SU-DHL-6 (cell line): ENCODE measurements at regions not wholly inside any gene's neighbourhood (a gene's known extent, or its start where the extent isn't known, plus 50 kb on each side); places are given as distances from the start of the nearest gene placed in this dataset.

Source experiments
- H2AFZ ChIP-seq: fragments of 200-600 bp; sonication (generic); 2 replicates; pipeline ENCODE4 v1.6.1; 2014; ENCODE audit warnings: low read depth, mild to moderate bottlenecking, moderate library complexity, mixed read lengths, antibody characterized with exemption, low read length; ENCODE audit not compliant: severe bottlenecking
- H3F3A ChIP-seq: fragments of 200-600 bp; shearing (Covaris generic); 2 replicates; pipeline ENCODE4 v1.6.0; 2016; ENCODE audit warnings: antibody characterized with exemption, mild to moderate bottlenecking; ENCODE audit not compliant: insufficient read depth
- H3K27ac ChIP-seq: fragments of 200-600 bp; sonication (generic); 2 replicates; pipeline ENCODE4 v1.5.1; 2016; ENCODE audit warnings: low read depth, mild to moderate bottlenecking, low read length, moderate library complexity, mixed read lengths
- H3K27me3 ChIP-seq: fragments of 200-600 bp; sonication (generic), shearing (Covaris generic); 2 replicates; pipeline ENCODE4 v1.6.0; 2014; ENCODE audit warnings: mild to moderate bottlenecking, low read length
- H3K36me3 ChIP-seq: fragments of 200-600 bp; sonication (generic); 2 replicates; pipeline ENCODE4 v1.6.1; 2014; ENCODE audit warnings: mild to moderate bottlenecking, low read length, mixed read lengths
- H3K4me2 ChIP-seq: fragments of 300-600, 200-600 bp; shearing (Covaris generic), sonication (generic); 2 replicates; pipeline ENCODE4 v1.6.0; 2014; ENCODE audit warnings: low read length, low read depth, mild to moderate bottlenecking; ENCODE audit not compliant: poor library complexity, severe bottlenecking
- H3K4me3 ChIP-seq: fragments of 200-600 bp; sonication (generic); 2 replicates; pipeline ENCODE4 v1.5.1; 2014; ENCODE audit warnings: antibody characterized with exemption, low read length, mild to moderate bottlenecking, mixed read lengths; ENCODE audit not compliant: insufficient read depth, poor library complexity, severe bottlenecking
- H3K79me2 ChIP-seq: fragments of 200-600 bp; sonication (generic); 2 replicates; pipeline ENCODE4 v1.6.1; 2014; ENCODE audit warnings: mild to moderate bottlenecking, low read length, moderate library complexity; ENCODE audit not compliant: insufficient read depth
- H3K9ac ChIP-seq: fragments of 200-600 bp; sonication (generic); 2 replicates; pipeline ENCODE4 v1.7.0; 2014; ENCODE audit warnings: mild to moderate bottlenecking, low read length
- H3K9me2 ChIP-seq: fragments of 200-600 bp; sonication (generic); replicated peaks from 2 replicates; pipeline ENCODE4 v1.6.1; 2014; ENCODE audit warnings: low read length; ENCODE audit not compliant: insufficient read depth
- H3K9me3 ChIP-seq: fragments of 200-600 bp; sonication (generic); 2 replicates; pipeline ENCODE4 v1.6.1; 2014; ENCODE audit warnings: low read length, mixed read lengths; ENCODE audit not compliant: insufficient read depth
- H4K20me1 ChIP-seq: fragments of 200-600 bp; sonication (generic); 2 replicates; pipeline ENCODE4 v1.6.1; 2014; ENCODE audit warnings: low read depth, mild to moderate bottlenecking, antibody characterized with exemption, low read length, moderate library complexity, mixed read lengths
- EZH2phosphoT487 ChIP-seq: fragments of 200-600 bp; sonication (generic), shearing (Covaris generic); conservative IDR thresholded peaks from 2 replicates; pipeline ENCODE4 v1.6.1; 2018; ENCODE audit warnings: mild to moderate bottlenecking, antibody characterized with exemption, low read length, moderate library complexity, mixed read lengths
- TF ChIP-seq, protein P1 (sequence below): fragments of 200-600 bp; sonication (generic); IDR thresholded peaks from one replicate; pipeline ENCODE4 v1.5.1; 2017; ENCODE audit warnings: antibody characterized with exemption, mild to moderate bottlenecking, low read length, moderate library complexity; ENCODE audit not compliant: insufficient read depth, poor library complexity, severe bottlenecking

- Histone ChIP-seq H3K27ac (no peak overlapping the region), H3K27me3 (no peaks in the 10 kb centered on the region), H3K4me2 (no peak overlapping the region), H3K9ac (no peak overlapping the region), H4K20me1 (no peaks in the 10 kb centered on the region), H3K36me3 (no peaks in the 10 kb centered on the region), H2AFZ (no peak overlapping the region), H3K4me3 (no peak overlapping the region), H3F3A (no peaks in the 10 kb centered on the region), H3K9me2 (no peaks in the 10 kb centered on the region), H3K79me2 (no peaks in the 10 kb centered on the region), H3K9me3 (no peaks in the 10 kb centered on the region)
- TF ChIP-seq, protein P1, sequence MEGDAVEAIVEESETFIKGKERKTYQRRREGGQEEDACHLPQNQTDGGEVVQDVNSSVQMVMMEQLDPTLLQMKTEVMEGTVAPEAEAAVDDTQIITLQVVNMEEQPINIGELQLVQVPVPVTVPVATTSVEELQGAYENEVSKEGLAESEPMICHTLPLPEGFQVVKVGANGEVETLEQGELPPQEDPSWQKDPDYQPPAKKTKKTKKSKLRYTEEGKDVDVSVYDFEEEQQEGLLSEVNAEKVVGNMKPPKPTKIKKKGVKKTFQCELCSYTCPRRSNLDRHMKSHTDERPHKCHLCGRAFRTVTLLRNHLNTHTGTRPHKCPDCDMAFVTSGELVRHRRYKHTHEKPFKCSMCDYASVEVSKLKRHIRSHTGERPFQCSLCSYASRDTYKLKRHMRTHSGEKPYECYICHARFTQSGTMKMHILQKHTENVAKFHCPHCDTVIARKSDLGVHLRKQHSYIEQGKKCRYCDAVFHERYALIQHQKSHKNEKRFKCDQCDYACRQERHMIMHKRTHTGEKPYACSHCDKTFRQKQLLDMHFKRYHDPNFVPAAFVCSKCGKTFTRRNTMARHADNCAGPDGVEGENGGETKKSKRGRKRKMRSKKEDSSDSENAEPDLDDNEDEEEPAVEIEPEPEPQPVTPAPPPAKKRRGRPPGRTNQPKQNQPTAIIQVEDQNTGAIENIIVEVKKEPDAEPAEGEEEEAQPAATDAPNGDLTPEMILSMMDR: no peak
- no peak for TF ChIP-seq EZH2phosphoT487
These were observed 345.5 kb downstream of the EPHA7 start for GRCh38 chr6:93073811-93074210.

DNA sequence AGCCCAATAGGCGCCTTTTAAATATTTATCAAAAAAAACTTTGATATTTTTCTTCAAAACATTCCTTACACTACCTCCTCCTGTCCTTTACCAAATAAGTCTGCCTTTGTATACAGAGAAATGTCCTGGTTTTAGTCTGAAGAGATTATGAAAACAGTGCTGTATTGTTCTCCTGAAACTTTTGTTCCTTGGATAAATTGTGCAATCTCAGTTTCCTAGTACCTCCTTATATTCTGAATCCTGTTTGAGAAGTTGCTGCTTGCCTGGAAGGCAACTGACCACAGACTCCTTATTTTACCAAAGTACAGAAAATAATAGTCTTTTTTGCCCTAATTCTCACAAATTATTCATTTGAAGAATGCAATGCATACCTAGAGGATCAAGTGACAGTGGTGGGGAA, 349.5 kb downstream of the EPHA7 start:
- no peak overlapping the region for H2AFZ ChIP-seq
- no peaks in the 10 kb centered on the region for H4K20me1 ChIP-seq
- no peaks in the 10 kb centered on the region for H3K36me3 ChIP-seq
- H3K79me2 ChIP-seq: no peaks in the 10 kb centered on the region
- H3K9me2 ChIP-seq: no peaks in the 10 kb centered on the region
- no peaks in the 10 kb centered on the region for H3K9me3 ChIP-seq
- H3K4me3 ChIP-seq: no peak overlapping the region
- no peak overlapping the region for H3K9ac ChIP-seq
- no peak for TF ChIP-seq EZH2phosphoT487
- TF ChIP-seq, protein P1: no peak
- no peak overlapping the region for H3K27ac ChIP-seq
- H3K4me2 ChIP-seq: no peak overlapping the region
- H3F3A ChIP-seq: no peaks in the 10 kb centered on the region
- H3K27me3 ChIP-seq: no peaks in the 10 kb centered on the region

GRCh38 chr6:93059911-93060310, 359.4 kb downstream of the EPHA7 start:
- no peaks in the 10 kb centered on the region for H3F3A ChIP-seq
- no peak overlapping the region for H3K27ac ChIP-seq
- H3K9ac ChIP-seq: no peak overlapping the region
- no peaks in the 10 kb centered on the region for H3K79me2 ChIP-seq
- no peaks in the 10 kb centered on the region for H3K27me3 ChIP-seq
- H3K36me3 ChIP-seq: no peaks in the 10 kb centered on the region
- no peak overlapping the region for H3K4me3 ChIP-seq
- TF ChIP-seq EZH2phosphoT487: no peak
- TF ChIP-seq, protein P1: no peak
- H2AFZ ChIP-seq: no peak overlapping the region
- H3K4me2 ChIP-seq: no peak overlapping the region
- no peaks in the 10 kb centered on the region for H3K9me2 ChIP-seq
- H4K20me1 ChIP-seq: no peaks in the 10 kb centered on the region
- no peaks in the 10 kb centered on the region for H3K9me3 ChIP-seq
